ENCODE measurements at regions not wholly inside any gene's neighbourhood (a gene's known extent, or its start where the extent isn't known, plus 50 kb on each side); places are given as distances from the start of the nearest gene placed in this dataset.

DNA sequence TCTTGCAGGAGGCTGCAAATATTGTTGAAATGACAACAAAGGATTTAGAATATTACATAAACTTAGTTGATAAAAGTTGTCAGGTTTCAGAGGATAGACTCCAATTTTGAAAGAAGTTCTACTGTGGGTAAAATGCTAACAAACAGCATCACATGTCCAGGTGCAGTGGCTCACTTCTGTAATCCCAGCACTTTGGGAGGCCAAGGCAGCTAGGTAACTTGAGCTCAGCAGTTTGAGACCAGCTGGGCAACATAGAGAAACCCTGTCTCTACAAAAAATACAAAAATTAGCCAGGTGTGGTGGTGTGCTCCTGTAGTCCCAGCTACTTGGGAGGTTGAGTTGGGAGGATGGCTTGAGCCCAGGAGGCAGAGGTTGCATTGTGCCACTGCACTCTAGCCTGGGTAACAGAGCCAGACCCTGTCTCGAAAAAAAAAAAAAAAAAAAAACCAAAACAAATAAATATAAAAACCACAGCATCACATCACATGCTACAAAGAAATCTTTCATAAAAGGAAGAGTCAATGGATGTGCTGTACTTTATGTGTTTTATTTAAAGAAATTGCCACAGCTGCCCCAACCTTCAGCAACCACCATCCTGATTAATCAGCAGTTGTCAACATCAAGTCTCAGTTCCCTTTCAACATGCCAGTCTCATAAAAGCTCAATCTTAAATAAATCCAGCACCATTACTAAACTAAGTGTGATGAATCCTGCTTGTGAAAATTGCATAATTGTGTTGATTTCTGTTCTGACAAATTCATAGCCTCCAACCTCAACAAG, 83.2 kb upstream of the MBL2 start:
- TF ChIP-seq, protein P1, sequence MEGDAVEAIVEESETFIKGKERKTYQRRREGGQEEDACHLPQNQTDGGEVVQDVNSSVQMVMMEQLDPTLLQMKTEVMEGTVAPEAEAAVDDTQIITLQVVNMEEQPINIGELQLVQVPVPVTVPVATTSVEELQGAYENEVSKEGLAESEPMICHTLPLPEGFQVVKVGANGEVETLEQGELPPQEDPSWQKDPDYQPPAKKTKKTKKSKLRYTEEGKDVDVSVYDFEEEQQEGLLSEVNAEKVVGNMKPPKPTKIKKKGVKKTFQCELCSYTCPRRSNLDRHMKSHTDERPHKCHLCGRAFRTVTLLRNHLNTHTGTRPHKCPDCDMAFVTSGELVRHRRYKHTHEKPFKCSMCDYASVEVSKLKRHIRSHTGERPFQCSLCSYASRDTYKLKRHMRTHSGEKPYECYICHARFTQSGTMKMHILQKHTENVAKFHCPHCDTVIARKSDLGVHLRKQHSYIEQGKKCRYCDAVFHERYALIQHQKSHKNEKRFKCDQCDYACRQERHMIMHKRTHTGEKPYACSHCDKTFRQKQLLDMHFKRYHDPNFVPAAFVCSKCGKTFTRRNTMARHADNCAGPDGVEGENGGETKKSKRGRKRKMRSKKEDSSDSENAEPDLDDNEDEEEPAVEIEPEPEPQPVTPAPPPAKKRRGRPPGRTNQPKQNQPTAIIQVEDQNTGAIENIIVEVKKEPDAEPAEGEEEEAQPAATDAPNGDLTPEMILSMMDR (IDR thresholded peaks at IDR 0.05): no peak
- no peak for TF ChIP-seq POLR2AphosphoS5 (IDR thresholded peaks at IDR 0.05; ENCODE audit: insufficient read depth in 1 of 2, low read depth in 1 of 2)
